ENCODE measurements at regions not wholly inside any gene's neighbourhood (a gene's known extent, or its start where the extent isn't known, plus 50 kb on each side); places are given as distances from the start of the nearest gene placed in this dataset.

DNA sequence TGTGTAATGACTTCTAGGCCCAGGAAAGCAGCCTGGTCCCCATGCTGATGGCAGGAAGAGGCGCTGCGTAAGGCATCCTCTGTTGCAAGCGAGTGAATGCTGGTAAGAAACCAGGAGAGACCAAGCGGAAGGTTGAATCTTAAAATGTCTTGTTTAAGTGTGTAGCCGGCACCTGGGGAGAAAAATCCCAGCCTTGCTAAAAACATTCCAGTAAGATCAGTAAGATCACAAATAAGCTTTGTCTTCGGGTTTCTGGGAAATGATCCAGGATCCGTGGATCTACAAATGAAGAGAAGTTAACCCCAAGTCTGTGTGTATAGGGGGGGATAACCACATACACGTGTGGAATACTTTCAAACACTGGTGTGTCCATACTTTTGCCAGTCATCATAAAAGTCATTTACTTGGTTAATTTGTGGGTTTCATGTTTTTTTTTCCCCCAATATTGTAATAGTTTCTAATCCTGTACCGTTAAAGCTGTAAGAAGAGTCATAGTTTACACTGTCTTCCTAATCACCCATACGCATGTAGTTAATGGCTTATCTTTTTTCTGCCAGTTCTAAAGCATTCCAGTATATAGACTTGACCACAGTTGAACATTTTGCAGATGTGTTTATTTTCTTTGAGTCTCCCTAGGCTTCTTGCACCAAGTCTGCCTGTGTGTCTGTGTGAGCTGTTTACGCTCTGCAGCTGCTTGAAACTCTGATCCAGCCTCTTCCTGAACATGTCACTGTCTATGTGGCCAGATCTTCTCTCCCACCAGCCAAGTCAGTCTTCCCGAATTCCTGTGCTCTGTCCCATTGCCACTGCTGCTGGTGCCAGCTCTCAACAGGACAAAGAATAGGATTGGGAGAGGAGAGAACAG lies 135.9 kb upstream of the ARL4C start (continued):
- TF ChIP-seq EZH2 (IDR thresholded peaks at IDR 0.05; ENCODE audit: low read depth, low read length, severe bottlenecking) = no peak
